Activated CD8-positive, alpha-beta memory T cell treated with anti-CD3 and anti-CD28 coated beads, Interleukin-2, amount 50 U/mL, for 48 hours (primary cell): ENCODE measurements at regions not wholly inside any gene's neighbourhood (a gene's known extent, or its start where the extent isn't known, plus 50 kb on each side); places are given as distances from the start of the nearest gene placed in this dataset.

Source experiments
- DNase-seq: peaks from one replicate; pipeline ENCODE4 v3.0.0-alpha.2; 2020

DNA sequence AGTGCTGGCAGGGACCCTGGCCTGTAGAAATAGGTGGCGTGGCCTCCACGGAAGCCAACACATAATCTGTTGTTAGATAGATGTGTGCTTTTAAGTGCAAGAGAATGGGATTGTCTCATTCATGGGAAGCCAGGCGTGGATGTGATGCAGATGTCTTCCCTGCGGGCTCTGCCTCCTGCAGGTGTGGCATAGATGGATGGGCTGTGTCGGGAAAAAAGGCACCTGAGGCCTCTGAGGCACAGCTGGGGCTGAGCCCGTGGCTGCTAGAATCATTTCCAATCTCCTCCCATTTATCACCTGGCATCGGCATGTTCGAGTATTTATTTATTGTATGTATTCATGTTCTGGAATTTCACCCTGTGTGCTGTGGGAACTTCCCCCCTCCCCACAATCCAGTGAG lies 353.4 kb upstream of the AJAP1 start:
- no peak for DNase-seq

DNA sequence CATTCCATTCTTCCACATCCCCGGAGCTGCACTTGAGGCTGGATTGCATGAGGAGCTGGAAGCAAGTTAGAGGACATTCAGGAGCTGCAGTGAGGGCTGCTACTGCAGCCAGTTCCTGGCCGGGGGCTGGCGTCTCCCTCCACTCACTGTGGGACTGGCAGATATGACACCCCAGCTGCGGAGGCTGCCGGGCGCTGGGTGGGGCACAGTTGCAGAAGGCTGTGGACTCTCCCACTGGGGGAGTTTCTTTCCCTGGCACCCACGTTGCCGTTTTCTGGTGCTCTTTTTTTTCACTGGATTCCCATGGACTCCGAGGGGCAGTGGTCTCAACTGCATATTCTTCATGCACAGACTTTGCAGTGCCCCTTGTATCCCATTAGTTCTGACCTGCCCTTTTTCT lies 351.1 kb upstream of the AJAP1 start:
- no peak for DNase-seq

DNA sequence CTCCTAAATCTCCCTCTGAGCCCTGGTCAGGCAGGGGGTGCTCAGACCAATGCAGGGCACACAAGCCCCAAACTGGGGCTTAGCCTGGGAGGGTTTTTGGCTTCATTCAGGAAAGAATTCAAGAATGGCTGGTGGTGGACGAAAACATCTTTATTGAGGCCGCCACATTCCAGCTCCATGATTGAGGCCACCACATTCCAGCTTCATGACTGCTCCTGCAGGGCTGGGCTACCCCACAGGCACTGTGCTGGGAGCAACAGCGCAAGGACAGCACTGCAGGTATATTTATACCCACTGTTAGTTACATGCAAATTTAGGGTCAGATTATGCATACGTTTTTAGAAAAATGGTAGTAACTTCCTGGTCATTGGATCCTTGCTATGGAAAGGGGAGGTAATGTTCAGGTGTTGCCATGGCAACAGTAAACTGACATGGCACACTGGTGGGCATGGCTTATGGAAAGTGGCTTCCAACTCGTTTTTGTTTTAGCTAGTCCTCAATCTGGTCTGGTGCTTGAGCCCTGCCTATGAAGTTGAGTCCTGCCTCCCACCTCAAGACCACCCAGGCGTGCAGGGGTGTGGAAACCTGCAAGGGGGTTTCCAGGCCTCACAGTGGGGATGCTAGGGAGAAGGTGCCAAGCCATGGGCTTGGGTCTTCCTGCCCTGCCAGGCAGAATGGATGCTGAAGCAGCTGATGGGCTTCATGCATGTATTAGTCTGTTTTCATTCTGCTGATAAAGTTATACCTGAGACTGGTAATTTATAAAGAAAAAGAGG lies 348.7 kb upstream of the AJAP1 start:
- peak; percentile 10 for DNase-seq

DNA sequence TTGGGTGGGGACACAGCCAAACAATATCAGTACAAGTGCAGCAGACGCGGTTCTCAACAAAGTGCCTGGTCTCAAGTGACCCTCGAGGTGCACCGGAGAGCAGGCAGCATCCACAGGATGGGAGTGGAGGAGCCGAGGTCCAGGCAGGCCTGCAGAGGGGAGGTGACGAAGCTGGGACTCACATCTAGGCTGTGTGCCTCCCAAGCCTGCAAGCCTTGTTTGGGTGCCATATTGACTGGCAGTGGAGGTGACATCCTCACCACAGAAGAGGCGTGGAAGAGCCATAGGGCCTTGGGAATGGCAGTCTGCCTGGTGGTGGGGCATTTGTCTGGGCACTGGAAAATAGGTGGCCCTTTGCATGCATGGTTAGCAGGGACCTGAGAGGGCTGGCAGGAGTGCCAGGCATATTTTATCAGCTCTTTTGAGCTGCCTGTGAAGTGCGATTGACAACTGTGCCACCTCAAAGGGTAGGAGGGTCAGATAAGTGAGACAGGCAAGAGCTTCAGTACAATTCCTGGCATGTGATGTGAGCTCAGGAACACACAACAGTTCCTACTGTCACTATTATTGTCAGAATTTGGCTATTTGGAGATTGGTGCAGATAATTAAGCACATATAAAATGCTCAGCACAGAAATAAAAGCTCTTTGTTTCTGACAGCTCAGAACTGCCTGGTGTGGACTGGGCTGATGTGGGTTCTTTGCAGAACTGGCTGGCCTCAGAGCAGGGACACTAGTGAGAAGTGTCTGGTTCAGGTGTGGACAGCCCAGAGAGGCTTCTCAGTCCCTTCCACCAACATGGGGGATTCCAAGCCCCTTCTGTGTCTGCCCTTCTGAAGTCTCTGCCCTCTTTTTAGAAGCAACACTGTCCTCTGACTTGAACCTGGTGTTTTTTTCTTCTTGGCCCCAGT lies 347.6 kb upstream of the AJAP1 start:
- no peak for DNase-seq

DNA sequence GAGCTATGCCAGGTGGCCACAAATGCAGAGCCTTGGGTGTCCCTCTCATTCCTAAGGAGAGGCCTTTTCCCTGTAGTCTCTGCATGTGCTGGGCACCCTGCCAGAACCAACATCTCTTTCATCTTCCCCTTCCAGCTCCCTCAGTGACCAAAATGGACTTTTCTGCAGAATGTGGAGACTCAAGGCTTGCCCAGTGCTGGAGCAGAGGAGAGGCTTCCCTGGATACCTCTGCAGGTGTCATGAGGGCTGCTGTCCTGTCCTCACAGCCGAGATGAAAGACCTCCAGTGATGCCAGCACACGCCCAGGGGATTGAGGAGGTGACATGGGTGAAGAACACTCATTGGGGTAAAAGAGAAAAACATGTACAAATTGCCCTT lies 347.0 kb upstream of the AJAP1 start:
- DNase-seq = no peak

DNA sequence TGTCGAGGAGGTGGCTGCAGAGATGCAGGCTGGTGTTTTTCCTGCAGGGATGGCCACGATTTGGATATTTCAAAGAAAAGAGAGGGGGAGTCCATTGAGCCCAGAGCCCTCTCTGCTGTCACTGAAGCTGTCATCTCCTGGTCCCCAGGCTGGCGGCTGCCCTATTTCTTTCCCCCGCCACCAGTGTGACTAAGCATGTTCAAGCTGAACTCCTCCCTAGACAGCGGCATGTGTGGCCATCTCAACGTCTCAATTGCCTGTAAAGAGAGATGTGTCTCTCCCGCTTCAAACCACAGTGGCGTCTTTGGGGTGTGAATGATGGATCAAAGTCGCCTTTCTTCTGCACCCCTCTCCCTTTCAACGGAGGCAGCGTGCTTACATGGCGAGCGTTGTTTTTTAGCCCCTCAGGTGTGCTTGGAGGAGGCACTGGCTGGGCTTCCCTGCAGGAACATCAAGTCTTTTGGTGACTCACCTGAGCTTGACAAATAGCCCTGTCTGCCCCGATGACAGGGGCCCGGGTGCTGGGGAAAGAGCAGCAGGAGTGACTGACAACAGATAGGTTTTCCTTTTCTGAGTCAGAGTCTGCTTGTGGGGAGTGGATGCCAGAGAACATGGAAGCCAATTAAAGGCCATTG lies 346.4 kb upstream of the AJAP1 start:
- no peak for DNase-seq

DNA sequence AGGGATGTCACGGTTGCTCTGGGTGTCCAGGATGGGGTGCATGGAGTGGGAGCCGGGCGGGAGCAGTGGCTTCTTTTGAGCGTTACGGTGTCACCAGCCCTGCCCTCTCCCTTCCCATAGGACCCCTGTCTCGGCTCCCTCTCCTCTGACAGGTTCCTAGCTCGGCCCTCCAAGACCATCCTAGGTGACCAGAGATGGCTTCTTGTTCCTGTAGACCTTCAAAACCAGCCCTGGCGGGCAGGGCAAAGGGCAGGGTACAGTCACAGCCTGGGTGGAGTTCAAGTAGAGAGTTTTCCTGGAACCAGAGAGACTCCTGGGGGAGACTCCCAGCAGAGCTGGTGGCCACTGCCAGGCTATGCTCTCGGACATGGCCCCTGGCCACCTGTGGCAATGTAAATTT lies 345.6 kb upstream of the AJAP1 start:
- peak; percentile 10 for DNase-seq

DNA sequence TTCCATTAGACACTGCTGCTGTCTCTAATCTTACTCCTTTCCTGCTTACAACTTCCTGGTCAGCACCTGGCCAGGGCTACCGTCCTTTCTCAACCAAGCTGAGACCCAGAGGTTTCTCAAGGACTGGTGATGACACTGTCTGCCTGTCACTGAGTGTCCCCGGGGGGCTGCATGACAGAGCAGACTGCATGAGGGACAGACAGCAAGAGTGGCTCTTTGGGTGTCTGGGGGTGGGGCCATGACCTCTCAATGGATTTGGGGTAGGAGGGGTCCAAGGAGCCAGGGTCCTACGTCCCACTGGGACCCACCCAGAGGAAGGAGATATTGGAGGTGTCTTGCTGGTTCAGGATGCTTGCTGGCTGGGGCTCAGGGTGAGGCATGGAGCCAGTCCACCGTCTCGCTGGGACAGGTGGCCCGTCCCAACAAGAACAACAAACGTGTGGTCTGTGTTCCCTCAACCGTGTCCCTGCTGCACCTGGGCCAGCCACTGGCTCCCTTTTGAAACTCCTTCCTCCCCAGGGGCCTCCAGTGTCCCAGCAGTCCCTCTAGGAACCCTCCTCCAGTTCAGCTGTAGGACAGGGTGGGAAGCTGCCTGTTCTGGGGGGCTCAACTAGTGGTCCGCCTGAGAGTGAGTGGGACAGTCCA lies 344.6 kb upstream of the AJAP1 start:
- DNase-seq = no peak

DNA sequence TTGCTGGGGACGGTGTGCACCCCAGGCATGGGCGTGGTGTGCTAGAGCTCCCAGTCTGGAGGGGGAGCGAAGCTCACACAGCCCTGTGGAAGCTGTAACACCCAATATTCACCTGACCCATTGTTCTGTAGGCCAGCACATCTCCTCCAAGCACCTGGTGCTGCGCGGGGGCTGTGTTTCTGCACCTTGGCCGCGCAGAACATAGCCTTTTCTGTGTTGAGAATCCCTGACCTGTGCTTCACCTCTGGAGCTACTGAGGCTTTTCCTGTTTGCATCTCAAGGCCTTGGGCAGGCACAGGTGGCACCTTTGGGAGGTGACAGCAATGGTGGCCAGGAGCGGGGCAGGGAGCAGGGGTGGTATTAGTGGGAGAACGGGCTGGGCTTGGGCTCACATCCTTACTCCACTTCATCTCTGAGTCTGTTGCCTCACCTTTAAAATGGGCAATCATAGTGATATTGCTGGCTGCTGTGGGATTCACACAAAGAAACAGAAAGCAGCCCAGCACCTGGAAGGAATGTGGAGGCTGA lies 343.9 kb upstream of the AJAP1 start:
- DNase-seq = no peak

DNA sequence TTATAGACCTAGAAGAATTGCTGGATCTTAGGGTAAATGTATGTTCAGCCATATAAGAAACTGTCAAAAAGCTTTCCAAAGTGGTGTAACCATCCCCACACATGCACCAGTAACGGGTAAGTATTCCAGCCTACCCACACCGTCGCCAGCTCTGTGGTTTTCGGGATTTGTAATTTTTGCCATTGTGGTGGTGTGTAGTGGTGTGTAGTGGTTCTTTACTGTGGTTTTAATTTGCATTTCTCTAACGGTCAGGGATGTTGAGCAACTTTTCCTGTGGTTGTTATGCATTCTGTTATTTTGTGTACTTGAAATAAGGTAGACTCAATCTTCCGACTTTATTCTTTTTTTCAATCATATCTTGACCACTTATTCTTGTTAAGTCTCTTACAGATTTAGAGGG lies 342.4 kb upstream of the AJAP1 start:
- DNase-seq = no peak

DNA sequence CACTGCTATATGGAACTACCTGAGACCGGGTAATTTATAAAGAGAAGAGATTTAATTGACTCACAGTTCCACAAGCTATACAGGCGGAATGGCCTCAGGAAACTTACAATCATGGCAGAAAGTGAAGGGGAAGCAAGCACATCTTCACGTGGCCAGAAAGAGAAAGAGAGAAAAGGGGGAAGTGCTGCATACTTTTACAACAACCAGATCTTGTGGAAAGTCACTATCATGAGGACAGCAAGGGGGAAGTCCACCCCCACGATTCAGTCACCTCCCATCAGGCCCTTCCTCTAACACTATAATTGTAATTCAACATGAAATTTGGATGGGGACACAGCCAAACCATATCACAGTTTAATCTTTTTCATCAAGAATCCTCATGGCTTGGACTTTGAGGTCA lies 339.2 kb upstream of the AJAP1 start:
- no peak for DNase-seq

DNA sequence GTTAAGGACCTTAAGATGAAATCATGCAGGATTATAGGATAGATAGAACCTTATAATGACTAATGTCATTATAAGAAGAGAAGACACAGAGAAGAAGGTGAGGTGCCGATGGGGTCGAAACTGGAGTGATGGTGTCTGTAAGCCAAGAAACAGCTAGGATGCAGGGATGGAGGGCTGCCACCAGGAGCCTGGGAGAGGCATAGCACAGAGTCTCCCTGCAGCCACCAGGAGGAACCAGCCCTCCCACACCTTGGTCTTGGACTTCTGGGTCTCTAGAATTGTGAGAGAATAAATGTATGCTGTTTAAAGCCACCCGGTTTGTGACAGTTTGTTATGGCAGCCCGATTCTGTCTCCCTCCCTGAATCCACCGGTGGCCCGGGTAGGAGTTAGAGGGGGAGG lies 337.2 kb upstream of the AJAP1 start:
- no peak for DNase-seq

DNA sequence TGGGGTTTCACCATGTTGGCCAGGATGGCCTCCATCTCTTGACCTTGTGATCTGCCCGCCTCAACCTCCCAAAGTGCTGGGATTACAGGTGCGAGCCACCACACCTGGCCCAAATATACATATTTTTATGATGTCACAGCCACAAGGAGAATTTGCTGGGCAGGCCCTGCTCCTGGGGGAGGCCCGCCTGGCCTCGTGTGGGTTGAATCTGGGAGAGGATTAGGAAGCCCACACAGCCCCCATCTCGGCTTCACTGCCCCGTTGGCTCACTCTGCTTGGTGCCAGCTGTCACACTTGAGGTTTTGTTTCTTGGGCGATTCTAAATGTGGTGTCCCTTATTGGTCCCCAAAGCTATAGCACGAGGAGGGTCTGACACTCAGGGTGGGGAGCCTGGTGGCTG lies 335.7 kb upstream of the AJAP1 start:
- no peak for DNase-seq

DNA sequence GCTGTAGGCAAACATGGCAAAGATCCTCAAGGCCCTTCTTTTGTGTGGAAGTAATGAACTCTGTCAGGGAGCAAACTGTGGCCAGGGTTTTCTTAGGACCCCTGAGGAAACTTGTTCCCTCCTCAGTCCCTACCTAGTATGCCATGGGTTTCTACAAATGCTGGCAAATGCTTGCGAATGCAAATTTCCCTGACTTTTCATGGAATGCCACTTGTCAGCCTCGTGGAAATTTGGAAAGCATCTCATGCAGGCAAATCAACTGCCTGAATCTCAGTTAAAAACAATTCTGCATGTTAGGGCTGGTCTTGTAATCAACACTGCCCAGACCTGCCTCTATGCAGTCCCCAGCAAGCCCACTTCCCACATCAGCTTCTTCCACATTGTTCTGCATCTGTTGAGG lies 334.9 kb upstream of the AJAP1 start:
- DNase-seq = no peak

DNA sequence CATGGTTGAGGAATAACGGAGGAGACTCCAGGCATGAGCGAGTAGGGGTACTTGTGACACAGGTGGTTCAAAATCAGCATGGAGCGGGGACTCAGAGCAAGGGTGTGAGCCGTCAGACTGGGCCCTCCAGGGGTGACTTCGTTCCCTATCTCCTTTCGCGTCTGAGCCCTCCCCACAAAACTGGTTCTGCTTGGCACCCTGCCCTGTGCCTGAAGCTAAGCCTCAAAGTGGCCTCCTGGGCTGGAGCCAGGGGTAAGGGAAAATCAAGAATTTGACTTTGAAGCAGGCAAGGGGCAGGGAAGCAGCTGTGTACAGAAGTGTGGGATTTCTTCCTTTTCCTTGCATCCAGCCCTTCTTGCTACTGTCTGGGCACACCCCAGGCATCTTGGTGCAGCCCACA lies 331.5 kb upstream of the AJAP1 start:
- no peak for DNase-seq

DNA sequence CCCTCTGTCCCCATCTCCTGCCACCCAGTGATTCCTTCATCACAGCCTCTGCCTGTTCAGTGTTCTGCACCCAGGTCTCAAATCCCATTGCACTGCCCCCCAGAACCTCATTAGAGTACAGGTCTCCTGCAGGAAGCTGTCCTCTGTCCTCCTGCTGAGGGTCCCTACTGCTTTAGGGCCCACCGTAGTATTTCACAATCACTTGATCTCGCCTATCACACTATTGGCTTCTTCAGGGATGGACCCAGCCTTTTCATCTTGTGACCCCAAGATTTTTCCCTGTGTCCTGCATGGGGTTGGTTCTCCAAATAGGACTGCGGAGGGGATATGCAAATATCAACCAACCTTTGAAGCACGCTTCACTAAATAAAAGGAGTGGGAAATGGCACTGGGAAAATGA lies 331.1 kb upstream of the AJAP1 start:
- DNase-seq = no peak

DNA sequence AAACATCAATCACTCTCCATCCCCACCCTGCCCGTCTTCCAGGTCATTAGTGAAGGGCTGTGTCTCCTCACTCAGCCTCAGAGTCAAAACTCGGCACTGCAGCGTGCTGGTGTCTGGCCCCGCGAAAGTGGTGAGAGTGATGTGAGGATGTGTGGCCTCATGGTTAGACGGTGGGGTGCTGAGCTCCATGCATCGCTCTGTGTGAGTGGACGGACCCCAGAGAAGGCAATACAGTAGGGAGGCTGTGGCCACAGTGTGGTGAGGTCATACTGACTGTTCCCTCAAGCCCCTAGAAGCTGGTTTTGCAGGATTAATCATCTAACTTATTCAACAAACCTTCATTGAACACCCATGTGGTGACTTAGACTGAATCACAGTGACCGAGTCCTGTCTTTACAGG lies 329.9 kb upstream of the AJAP1 start:
- no peak for DNase-seq

DNA sequence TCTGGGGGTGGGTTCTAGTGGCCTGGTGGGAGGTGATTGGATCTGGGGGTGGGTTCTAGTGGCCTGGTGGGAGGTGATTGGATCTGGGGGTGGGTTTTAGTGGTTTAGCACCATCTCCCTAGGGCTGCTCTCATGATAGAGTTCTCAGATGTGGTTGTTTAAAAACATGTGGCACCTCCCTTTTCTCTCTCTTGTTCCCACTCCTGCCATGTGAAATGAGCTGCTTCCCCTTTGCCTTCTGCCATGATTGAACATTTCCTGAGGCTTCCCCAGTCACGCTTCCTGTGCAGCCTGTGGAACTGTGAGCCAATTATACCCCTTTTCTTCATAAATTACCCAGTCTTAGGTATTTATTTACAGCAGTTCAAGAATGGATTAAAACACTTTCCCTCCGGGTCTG lies 327.3 kb upstream of the AJAP1 start:
- DNase-seq = no peak

DNA sequence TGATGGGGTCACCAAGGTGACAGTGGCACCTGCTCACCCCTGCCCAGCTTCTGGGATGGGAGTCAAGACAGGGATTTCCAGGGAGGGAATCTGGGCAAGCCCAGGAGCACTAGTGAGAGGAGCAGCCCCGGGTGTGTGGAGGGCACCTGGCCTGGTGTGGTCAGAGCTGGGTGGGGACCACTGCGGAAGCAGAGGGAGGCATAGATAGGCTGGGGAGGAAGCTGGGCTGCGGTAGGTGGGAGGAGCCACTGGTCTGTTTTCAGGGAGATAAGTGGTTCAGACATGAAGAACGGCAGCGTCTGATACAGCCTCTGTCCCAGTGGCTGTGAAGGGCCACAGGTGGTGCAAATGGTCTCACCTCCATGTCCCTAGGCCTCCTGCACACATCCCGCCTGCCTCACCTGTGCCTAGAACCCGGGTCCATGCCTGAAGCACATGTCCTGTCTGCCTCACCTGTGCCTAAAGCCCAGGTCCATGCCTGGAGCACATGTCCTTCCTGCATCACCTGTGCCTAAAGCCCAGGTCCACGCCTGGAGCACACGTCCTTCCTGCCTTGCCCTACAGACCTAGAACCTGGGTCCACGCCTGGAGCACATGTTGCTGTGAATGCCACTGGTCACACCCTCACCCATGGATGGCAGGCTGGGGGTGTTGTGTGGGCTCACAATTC lies 325.9 kb upstream of the AJAP1 start:
- DNase-seq = no peak

DNA sequence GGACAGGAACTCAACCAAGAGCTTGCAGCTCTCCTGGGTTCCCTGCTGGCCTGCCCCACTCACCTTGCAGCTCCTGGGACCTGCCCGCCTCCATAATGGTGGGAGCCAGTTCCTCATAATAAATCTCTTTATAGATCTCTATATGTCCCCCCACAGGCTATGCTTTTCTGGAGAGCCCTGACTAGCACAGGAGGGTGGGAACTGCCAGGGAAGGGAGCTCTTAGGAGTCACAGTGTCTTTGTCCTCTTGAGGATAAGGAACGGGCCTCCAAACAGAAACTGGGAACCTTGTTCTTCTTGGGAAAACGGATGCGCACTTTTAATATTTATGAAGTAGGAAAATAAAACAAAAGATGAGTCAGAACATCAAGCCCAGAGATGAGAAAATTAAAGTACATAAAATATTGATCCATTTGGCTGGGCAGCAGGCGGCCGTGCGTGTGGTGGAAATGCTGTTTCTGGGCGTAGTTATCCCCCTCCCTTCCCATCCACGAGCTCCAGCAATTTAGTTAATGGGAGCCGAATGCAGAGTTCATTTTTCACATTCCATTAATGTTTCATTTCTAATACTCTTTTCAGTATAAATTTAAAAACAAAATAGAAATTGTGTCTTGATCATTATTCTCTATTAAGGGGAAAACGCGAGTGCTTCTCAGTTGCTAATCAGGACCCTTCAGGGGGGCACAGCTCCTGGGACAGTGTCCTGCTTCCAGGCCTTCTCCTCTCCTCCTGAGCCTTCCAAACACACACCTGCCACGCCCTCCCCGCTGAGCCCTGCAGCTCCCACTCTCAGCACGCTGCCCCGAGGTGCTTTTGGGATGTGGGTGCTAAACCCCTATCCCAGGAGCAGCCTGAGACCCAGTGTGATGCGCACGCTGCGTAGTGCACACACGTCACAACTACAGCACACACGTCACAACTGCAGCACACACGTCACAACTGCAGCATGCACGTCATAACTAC lies 323.3 kb upstream of the AJAP1 start:
- DNase-seq = no peak

DNA sequence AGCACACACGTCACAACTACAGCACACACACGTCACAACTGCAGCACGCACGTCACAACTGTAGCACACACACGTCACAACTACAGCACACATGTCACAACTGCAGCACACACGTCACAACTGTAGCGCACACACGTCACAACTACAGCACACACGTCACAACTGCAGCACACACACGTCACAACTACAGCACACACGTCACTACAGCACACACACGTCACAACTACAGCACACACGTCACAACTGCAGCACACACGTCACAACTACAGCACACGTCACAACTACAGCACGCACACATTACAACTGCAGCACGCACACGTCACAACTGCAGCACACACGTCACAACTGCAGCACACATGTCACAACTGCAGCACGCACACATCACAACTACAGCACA lies 322.6 kb upstream of the AJAP1 start:
- no peak for DNase-seq
